RWPE2 (cell line): ENCODE measurements at regions not wholly inside any gene's neighbourhood (a gene's known extent, or its start where the extent isn't known, plus 50 kb on each side); places are given as distances from the start of the nearest gene placed in this dataset.

Experiments used
- ATAC-seq: fragments of 200-7000 bp; cut with Tn5 transposase; 3 replicates; pipeline ENCODE4 v1.9.1; 2021; ENCODE audit warnings: low read depth
- DNase-seq: peaks from one replicate; pipeline ENCODE4 v3.0.0-alpha.2; 2020; ENCODE audit warnings: low spot score
- H3K27ac ChIP-seq: fragments of 450-650 bp; 2 replicates; pipeline ENCODE4 v1.5.1; 2017; ENCODE audit warnings: mild to moderate bottlenecking; ENCODE audit not compliant: poor library complexity, severe bottlenecking
- H3K27me3 ChIP-seq: fragments of 250-450 bp; sonication (Bioruptor Pico); 2 replicates; pipeline ENCODE4 v1.5.1; 2021; ENCODE audit warnings: mild to moderate bottlenecking, moderate library complexity; ENCODE audit not compliant: insufficient read depth, poor library complexity, severe bottlenecking
- H3K36me3 ChIP-seq: fragments of 250-450 bp; sonication (Bioruptor Pico); 2 replicates; pipeline ENCODE4 v1.5.1; 2020; ENCODE audit warnings: low read depth, mild to moderate bottlenecking, moderate library complexity
- H3K4me1 ChIP-seq: fragments of 250-450 bp; sonication (Bioruptor Pico); 2 replicates; pipeline ENCODE4 v1.5.1; 2021; ENCODE audit warnings: mild to moderate bottlenecking, moderate library complexity; ENCODE audit not compliant: insufficient read depth, poor library complexity, severe bottlenecking
- H3K4me3 ChIP-seq: fragments of 250-450 bp; sonication (Bioruptor Pico); 2 replicates; pipeline ENCODE4 v1.5.1; 2021; ENCODE audit warnings: mild to moderate bottlenecking, moderate library complexity; ENCODE audit not compliant: severe bottlenecking
- H3K9me3 ChIP-seq: fragments of 250-450 bp; sonication (Bioruptor Pico); 2 replicates; pipeline ENCODE4 v1.5.1; 2021; ENCODE audit warnings: mild to moderate bottlenecking, moderate library complexity; ENCODE audit not compliant: severe bottlenecking
- CTCF ChIP-seq: fragments of 450-650 bp; IDR thresholded peaks from one replicate; pipeline ENCODE4 v1.5.1; 2017; ENCODE audit warnings: mild to moderate bottlenecking, moderate library complexity; ENCODE audit not compliant: poor library complexity, severe bottlenecking

GRCh38 chr6:113120582-113121285 lies 736.4 kb upstream of the MARCKS start:
- DNase-seq (peak; percentile 75), ATAC-seq (peak; percentile 85)
- H3K4me1 ChIP-seq = peaks cover 37% of the 10 kb centered on the region
- no peaks in the 10 kb centered on the region for H3K36me3 ChIP-seq
- no peak overlapping the region for H3K4me3 ChIP-seq
- H3K27ac ChIP-seq = peak overlapping the region; percentile 92
- no peaks in the 10 kb centered on the region for H3K27me3 ChIP-seq
- no peak for TF ChIP-seq CTCF
- H3K9me3 ChIP-seq = no peaks in the 10 kb centered on the region

- H3K9me3 ChIP-seq = no peaks in the 10 kb centered on the region
- no peak for TF ChIP-seq CTCF
- H3K4me3 ChIP-seq = no peak overlapping the region
- peak overlapping the region; percentile 92 for H3K27ac ChIP-seq
- DNase-seq (no peak), ATAC-seq (no peak)
- no peaks in the 10 kb centered on the region for H3K27me3 ChIP-seq
- no peaks in the 10 kb centered on the region for H3K36me3 ChIP-seq
- peaks cover 37% of the 10 kb centered on the region for H3K4me1 ChIP-seq
Observed at GRCh38 chr6:113121571-113121970, 735.6 kb upstream of the MARCKS start.

- H3K4me3 ChIP-seq = no peak overlapping the region
- TF ChIP-seq CTCF = peak; percentile 83
- no peaks in the 10 kb centered on the region for H3K36me3 ChIP-seq
- DNase-seq = peak; percentile 70
- H3K27me3 ChIP-seq = no peaks in the 10 kb centered on the region
- peak overlapping the region; percentile 92 for H3K27ac ChIP-seq
- peaks cover 37% of the 10 kb centered on the region for H3K4me1 ChIP-seq
- H3K9me3 ChIP-seq = no peaks in the 10 kb centered on the region
- ATAC-seq = peak; percentile 73
Observed at GRCh38 chr6:113122060-113122459, 735.1 kb upstream of the MARCKS start.

- no peak for TF ChIP-seq CTCF
- no peak overlapping the region for H3K4me3 ChIP-seq
- ATAC-seq = no peak
Observed at GRCh38 chr6:113125626-113126025, 731.5 kb upstream of the MARCKS start.

GRCh38 chr6:113127786-113128419 lies 729.2 kb upstream of the MARCKS start:
- H3K27ac ChIP-seq = no peak overlapping the region
- no peak for TF ChIP-seq CTCF
- ATAC-seq = no peak

More at GRCh38 chr6:113125626-113126025, 731.5 kb upstream of the MARCKS start:
- Histone ChIP-seq H3K36me3 (no peaks in the 10 kb centered on the region), H3K27me3 (no peaks in the 10 kb centered on the region), H3K4me1 (peaks cover 26% of the 10 kb centered on the region), H3K9me3 (no peaks in the 10 kb centered on the region), H3K27ac (no peak overlapping the region)
- DNase-seq = no peak

More at GRCh38 chr6:113127786-113128419, 729.2 kb upstream of the MARCKS start:
- Histone ChIP-seq H3K4me1 (peaks cover 4% of the 10 kb centered on the region), H3K4me3 (no peak overlapping the region), H3K36me3 (no peaks in the 10 kb centered on the region), H3K27me3 (no peaks in the 10 kb centered on the region), H3K9me3 (no peaks in the 10 kb centered on the region)
- no peak for DNase-seq
